NCI-H2227 (cell line): ENCODE measurements at regions not wholly inside any gene's neighbourhood (a gene's known extent, or its start where the extent isn't known, plus 50 kb on each side); places are given as distances from the start of the nearest gene placed in this dataset.

Source experiments
- DNase-seq: peaks from one replicate; lab custom pipeline; 2025; ENCODE audit not compliant: unreplicated experiment; lab: John Stamatoyannopoulos, UW

- DNase-seq = no peak
These were observed 509.5 kb upstream of the PAPPA start for GRCh38 chr9:115643948-115644727.

DNA sequence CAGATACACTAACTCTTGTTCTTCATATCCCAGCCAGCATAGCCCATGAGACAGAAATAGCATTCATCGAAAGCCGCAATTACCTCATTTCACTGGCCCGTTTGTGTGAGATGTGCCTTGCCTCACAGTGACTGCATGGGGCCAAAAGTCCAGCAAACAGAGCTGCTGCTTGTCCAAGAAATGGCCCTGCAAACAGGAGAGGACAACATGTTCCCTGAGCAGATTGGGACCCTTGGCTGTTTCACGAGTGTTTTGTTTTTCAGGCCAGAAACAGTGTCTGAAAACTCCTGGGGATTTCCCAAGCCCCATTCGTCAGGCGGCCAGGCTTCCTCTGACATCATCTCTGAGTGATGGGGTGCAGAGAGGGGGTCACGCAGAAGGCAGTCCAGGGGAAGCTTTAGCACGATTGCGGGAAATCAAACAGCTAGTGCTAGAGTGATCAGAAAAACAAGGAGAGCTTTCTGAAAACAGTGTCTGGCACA is 503.6 kb upstream of the PAPPA start:
- no peak for DNase-seq

DNA sequence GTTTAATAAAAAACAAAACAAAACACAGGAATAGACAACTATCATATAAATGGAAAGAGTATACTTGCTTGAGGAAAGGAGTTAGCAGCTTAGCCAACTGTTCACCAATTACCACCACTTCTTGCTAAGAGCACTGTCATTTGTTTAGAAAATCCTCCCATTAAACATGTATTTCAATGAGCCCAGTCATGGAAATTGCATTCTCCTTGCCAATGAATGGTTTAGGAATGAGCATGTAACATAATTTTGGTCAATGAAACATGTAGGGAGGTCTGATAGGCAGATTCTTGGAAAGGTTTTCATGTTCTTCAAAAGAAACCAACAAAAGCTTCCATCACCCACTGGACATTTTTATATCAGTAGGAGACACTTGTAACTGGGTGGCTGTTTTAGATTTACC is 502.8 kb upstream of the PAPPA start:
- DNase-seq = no peak

- DNase-seq = no peak
These were observed 502.1 kb upstream of the PAPPA start for GRCh38 chr9:115651461-115651860.

DNA sequence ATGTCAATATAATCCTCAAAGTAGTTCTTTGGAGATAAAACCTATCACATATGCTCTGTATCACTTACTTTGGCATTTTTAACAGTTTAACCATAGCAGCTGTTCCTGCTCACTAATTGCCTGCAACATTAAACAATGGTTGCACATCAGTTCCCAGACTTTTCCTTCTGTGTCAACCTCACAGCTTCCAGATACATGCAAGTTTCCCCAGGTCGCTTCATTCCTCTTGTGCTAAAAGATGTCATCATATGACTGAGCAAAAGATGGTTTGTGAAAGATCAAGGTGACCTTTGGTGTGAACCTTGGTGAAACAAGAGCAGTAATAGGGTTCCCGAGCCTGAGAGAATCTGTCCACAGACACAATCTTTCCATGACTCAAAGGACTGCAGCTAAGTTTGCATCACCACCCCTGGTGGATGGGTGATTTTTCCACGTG is 500.4 kb upstream of the PAPPA start:
- DNase-seq = no peak

GRCh38 chr9:115657695-115658094 is 495.9 kb upstream of the PAPPA start:
- DNase-seq = no peak

DNA sequence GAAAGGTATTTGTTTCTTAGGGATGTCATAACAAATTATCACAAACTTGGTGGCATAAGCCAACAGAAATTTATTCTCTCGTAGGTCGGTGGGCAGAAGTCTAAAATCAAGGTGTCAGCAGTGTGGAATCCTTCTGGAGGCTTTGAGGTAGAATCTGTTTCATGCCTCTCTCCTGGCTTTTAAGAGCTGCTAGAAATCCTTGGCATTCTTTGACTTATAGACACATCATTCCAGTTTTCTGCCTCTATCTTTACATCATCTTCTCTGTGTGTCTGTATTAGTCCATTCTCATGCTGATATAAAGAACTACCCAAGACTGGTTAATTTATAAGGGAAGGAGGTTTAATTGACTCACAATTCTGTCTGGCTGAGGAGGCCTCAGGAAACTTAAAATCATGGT is 488.1 kb upstream of the PAPPA start:
- no peak for DNase-seq

- DNase-seq = no peak
These were observed 485.1 kb upstream of the PAPPA start for GRCh38 chr9:115668521-115668920.

- no peak for DNase-seq
These were observed 482.2 kb upstream of the PAPPA start for GRCh38 chr9:115671236-115671962.

DNA sequence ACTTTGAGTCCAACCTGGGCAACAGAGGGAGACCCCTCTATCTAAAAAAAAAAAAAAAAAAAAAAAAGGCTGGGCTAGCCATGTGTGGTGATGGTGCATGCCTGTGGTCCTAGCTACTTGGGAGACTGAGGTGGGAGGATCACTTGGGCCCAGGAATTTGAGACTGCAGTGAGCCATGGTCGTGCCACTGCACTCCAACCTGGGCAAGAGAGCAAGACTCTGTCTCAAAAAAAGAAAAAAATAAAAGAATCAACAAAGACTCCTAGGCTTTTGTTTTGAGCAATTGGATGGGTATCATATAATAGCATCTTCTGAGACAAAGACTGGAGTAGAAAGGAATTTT is 481.7 kb upstream of the PAPPA start:
- no peak for DNase-seq

GRCh38 chr9:115672477-115673316 is 480.9 kb upstream of the PAPPA start:
- no peak for DNase-seq

DNA sequence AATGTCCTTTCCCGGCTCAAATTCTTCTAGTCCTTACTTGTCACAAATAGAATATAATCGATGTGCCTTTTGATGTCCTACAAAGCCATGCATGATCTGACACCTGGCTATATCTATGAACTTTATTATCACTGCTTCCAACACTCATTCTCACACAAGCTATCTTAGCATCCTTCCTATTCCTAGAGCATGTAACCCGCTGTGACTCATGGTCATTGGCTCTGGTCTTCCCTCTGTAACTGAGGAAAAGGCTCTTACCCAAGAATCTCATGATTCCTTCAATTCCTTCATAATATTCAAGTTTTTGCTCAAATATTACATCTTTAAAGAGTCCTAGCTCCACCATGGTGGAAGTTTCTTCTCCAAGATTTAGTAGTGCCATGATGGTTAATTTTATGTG is 480.0 kb upstream of the PAPPA start:
- no peak for DNase-seq

DNA sequence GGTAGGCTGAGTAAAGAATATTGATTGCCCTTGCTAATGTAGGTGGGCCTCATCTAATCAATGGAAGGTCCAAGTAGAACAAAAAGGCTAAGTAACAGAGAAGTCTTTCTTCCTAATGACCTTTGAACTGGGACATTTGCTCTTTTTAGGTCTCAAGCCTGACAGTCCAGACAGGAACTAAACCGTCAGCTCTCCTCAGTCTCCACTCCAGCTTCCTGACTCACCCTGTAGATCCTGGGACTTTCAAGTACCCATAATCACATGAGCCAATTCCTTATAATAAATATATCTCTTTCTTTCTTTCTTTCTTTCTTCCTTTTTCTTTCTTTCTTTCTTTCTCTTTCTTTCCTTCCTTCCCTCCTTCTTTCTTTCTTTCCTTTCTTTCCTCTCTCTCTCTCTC is 479.5 kb upstream of the PAPPA start:
- no peak for DNase-seq

DNA sequence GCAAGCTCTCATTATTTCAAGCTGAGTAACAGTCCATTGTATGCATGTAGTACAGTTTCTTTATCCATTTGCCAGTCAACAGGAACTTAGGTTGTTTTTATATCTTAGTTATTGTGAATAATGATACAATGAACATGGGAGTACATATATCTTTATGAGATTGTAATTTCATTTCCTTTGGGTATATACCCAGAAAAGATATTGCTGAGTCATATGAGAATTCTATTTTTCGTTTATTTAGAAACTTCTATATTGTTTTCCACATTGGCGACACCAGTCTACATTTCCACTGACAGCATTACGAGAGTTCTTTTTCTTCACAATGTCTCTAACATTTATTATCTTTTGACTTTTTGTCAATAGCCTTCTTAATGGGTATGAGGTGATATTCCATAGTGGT is 477.8 kb upstream of the PAPPA start:
- no peak for DNase-seq

- no peak for DNase-seq
These were observed 473.4 kb upstream of the PAPPA start for GRCh38 chr9:115680231-115680630.

DNA sequence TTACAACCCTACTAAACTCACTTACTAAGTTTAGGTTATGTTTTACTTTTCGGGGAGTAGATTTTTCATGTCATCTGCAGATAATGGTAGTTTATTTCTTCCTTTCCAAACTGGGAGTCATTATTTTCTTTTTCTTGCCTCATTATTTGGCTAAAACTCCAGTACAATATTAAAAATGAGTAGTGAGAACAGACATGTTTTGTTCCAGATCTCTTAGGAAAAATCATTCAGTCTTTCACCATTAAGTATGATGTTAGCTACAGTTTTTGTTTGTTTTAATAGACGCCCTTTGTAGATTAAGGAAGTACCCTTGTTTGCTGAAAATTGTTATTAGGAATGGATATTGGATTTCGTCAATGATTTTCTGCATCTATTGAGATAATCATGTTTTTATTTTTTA is 472.0 kb upstream of the PAPPA start:
- DNase-seq = no peak

- DNase-seq = no peak
These were observed 467.5 kb upstream of the PAPPA start for GRCh38 chr9:115686069-115686468.

DNA sequence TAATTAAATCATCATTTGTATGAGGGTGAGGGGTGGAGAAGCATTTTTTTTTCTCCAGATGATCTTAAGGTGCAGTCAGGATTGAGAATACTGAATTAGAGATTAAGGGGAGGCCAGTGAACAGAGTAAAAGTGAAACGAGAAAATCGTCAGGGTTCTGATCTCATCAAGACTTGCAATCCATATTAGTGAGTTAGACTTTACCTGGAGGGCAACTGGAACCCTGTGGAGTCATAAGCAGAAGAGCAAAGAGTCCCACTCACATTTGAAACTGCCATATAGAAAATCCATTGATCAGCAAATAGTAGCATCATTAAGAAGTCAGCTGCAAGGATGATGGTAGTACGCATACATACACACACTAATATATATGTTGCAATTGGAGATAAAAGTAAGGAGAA is 466.2 kb upstream of the PAPPA start:
- no peak for DNase-seq

DNA sequence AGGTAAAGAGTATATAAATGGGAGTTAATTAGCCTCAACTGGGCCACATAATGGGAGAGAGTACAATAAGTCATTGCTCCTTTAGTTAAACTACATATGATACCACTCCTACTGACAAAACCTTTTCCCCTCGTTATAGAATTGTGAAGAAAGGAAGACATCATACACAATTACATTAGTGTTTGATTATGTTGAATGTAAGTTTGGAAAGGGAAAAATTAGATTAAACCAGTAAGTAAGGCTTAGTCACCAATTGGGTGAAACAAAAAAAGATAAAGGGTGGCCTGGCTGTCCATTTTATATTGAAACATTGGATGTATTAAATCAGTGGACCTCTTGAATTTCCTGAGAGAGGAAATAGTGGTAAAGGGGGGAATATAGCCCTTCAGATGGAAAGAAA is 464.3 kb upstream of the PAPPA start:
- no peak for DNase-seq

DNA sequence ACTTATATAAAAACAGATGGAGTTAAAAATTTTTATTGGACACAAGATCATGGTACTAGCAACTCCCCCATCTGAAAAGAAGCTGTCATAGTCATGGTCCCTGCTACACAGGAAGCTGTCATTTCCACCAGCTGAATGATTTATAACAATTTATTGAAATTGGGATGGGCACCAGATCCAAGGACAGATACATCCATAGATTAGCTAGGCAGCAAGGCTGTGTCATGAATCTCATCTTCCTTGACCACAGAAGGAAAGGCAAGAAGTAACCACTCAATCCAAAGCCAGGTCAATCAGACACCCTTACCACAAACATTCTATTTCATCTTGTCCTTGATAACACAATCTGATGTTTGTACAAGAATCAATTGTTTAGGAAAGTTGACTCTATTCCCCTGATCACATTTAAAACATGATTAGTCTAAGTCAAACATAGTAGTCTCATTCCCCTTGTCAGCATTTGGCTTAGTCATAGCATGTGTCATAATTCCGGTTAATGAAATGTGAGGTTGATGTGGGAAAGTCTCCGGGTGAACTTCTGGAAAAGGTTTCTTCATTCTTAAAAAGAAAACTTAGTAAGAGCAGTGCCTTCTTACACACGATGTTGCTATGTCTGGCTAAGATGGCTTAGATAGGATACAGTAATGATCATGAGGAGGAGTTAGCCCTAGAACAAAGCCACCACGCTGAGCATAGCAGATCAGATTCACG is 462.6 kb upstream of the PAPPA start:
- no peak for DNase-seq

- no peak for DNase-seq
These were observed 461.9 kb upstream of the PAPPA start for GRCh38 chr9:115691693-115692092.
